ENCODE measurements at regions not wholly inside any gene's neighbourhood (a gene's known extent, or its start where the extent isn't known, plus 50 kb on each side); places are given as distances from the start of the nearest gene placed in this dataset.
"Not testable (repeated sequence)": the region's sequence is repeated elsewhere in the genome, so short reads cannot be mapped to it uniquely, and the experiment has no call there.

DNA sequence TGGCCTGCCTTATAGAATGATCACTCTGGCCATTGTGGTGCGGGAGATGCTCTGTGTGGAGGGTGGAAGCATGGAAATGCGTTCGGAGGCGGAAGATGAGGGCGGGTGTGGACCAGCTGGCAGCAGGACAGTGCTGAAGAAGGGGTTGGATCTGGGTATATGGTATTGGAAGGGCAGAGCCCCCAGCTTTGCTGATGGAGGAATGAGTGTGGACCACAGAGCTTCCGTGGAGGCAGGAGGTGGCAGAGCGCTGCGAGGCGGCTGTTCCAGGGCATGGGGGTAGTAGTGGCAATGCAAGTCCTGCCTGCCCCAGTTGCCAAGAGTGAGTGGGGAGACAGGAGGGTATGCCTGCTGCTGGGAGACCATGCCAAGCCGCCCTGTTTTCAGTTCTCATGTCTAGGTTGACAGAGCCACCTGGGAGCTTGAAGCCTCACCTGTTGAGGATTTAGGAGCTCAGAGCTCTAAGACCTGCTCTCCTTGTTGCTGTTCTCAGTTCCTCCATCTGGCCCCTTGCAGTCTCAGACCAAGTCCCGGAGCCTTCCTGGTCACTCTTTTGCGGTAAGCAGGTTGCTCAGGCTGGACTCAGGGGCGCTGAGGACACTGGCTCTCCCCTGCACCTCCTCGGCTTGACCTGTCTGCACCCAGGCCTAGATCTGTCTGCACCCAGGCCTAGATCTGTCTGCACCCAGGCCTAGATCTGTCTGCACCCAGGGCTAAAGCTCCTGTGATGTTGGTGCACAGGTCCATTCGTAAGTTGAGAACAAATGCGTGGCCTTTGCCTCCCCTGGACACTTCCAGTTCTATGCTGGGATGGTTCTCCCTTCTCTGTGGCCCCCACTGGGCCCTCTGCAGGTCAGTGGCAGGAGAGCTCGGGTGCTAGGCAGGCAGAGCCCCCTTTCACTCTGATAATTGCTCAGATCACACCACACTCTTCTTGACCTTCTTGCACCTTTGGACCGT, 290.5 kb upstream of the HS6ST1 start:
- DNase-seq (ENCODE audit: low spot score): no peak

DNA sequence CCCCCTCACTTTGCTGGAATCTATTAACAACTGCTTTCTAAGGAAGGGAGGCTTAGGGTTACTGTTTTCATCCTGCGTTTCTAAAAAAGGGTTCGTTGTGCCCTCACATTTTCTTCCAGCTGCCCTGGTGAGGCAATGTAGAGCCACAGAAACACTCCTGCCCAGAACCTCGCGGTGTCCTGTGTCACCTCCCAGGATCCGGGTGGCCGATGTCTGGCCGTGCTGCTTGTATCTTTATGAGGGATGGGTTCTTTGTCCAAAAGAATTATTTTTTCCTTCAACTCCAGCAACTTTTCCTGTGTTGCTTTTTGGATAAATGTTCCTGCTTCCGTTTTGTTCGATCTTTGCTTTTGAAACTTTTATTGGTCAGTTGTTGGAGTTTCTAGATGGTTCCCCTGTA, 291.8 kb upstream of the HS6ST1 start:
- DNase-seq (ENCODE audit: low spot score): no peak

DNA sequence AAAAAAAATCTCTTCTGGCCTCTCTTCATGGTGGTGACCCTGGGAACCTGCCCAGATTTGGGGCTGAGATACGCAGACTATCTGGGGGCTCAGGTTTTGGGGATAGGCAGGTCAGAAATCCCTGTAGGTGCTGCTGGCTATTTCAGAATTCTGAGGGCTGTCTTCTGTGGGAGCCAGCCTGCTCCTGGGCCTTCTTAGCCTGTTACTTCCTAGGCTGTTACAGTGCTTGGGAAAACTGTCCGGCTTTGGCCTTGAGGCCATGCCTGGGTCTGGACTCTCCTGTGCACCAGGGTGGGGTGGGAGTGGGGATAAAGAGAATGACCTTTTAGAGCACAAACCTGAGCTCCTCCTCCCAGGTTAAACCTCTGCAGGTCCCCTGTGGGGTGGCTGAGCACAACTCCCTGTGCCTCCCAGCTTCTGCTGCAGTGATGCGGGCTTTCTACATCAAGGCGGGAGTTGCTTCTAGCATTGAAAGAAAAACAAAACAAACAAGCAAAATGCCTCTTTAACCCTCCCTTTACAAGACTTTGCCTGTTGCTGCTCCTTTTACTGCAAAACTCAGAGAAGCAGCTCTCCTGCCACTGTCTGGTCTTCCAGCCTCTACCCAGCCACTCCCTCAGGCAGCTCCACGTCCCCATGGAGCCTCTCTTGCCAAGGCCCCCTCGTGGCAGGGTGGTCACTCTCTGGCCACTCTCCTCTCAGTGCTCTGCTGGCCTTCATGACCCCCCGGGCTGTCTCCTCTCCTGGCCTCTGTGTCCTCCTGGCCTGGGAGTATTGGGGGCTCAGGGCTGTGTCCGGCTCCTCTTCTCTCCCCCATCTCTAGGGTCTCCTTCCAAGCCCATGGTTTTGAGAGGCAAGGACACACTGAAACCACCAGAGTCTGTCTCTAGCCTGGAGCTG, 293.0 kb upstream of the HS6ST1 start:
- DNase-seq (ENCODE audit: low spot score): no peak

DNA sequence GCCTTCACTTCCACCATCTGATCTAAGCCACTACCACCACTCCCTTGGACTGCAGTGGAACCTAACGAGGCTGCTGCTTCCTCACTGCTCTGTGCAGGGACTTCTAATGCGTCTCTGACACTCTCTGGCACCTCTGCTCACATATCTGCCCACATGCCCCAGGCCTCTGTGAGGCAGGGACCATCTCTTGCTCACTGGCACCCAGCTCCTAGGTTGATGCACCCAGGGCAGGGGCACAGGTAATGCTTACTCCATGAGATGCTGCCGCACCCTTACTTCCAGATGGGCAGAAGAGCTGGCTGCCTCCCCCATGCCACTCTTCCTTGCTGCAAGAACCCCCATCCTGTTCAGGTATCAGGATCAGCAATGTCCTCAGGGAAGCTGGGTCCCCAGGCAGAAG, 294.0 kb upstream of the HS6ST1 start:
- DNase-seq (ENCODE audit: low spot score): no peak

DNA sequence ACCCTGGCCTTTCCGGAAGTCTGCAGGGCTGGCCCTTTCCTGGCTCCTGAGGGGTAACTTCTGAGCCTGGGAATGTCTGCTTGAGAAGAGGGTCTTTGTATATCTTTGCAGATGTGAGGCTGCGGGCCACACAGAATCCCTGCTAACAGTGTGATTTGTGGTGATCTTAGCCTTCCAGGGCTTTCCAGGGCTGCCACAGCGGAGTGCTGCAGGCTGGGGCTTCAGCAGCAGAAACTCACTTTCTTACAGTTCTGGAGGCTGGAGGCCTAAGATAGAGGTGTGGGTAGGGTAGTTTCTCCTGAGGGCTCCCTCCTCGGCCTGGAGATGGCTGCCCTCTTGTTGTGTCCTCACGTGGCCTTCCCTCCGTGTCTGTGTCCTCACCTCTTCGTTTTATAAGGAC, 294.7 kb upstream of the HS6ST1 start:
- no peak for DNase-seq (ENCODE audit: low spot score)

DNA sequence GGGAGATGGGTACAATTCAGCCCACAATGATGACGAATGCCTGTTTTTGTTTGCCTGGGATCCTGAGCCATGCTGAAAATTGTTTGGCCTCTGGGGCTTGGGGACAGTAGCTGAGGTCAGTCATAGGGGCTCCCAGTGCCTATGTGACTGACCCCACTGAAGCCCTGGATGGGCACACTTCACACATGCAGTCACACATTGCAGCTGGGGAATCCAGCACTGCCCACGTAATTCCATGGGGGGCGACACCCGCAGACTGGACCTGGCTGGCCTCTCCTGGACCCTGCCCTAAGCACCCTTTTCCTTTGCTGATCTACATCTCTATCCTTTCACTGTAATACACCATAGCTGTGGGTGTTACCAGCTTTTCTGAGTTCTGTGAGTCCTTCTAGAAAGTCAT, 295.2 kb upstream of the HS6ST1 start:
- no peak for DNase-seq (ENCODE audit: low spot score)

DNA sequence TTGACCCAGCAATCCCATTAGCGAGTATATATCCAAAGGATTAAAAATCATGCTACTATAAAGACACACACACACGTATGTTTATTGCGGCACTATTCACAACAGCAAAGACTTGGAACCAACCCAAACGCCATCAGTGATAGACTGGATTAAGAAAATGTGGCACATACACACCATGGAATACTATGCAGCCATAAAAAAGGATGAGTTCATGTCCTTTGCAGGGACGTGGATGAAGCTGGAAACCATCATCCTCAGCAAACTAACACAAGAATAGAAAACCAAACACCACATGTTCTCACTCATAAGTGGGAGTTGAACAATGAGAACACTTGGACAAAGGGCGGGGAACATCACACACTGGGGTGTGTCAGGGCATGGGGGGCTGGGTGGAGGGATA, 296.2 kb upstream of the HS6ST1 start:
- DNase-seq (ENCODE audit: low spot score): not testable (repeated sequence)

DNA sequence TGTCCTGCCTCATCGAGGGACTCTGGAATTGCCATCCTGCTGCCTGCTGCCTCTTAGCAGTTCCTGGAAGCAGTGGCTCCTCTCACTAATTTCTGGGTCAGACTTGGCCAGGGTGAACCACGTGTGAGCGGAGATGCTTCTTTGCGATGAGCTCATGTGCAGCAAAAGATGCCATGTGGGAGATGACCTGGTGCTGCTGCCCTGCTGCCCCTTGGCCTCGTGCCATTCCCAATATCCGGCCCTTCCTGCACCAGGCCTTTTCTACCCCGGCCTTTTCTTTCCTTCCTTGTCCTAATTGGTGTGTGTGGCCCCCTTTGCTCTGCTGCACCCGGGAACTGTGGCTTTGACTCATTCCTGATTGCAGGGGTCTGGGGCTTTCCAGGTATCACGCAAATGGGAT, 296.9 kb upstream of the HS6ST1 start:
- no peak for DNase-seq (ENCODE audit: low spot score)

DNA sequence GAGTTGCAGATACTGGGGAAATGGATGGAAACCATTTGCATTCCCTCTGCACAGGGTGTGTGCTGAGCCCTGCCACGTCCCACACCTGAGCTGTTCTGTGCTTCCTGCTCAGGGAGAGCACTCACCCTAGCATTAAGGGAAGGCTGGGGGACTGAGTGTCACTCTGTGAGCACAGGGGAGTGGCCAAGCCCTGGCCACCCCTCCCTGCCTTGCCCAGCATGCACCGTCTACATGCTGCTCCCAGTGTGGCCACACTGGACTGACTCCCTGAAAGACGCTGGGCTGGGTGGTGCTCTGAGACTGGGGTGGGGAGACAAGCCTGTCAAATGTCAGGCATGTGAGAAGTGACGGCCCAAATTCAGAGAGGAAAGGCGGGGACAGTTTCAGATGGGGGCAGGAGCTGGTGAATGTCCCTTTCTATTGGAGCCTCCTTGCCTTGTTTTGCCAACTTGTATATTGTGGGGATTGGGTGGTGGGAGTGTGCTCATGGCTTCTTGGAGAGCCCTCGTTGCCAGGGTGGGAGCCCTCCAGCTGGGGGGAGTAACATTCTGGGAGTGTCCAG, 298.4 kb upstream of the HS6ST1 start:
- no peak for DNase-seq (ENCODE audit: low spot score)

DNA sequence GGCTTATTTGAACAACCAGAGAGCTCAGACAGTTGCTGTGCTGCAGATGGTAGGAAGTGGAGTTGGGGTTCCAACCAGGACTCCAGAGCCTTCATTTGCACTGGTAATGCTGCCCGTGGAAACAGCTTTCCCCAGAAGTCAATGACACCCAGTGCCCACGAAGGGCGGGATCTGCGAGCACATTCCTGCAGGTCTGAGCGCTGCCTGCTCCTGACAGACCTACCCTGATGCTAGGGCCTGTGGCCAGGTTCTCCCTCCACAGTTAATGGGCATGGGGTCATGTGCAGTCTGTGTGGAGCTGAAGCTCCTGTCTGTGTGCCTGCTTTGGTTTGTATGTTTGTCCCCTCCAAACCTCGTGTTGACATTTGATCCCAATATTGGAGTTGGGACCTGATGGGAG, 299.0 kb upstream of the HS6ST1 start:
- no peak for DNase-seq (ENCODE audit: low spot score)

DNA sequence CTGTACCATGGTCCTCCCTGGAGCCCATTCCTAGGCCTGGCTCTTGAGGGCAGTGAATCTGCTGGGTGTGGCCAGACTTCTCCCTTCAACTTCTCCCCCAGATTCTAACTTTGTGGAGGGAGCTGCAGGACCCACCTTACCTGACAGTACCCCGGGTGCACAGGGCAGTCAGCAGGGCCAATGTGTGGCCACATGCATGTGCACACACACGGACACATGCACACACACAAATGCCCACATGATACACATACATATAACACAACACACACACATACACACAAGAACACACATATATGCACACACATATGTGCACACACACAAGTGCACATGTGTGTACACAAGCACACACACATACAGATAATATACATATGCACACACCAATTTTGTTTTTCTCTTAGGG, 300.0 kb upstream of the HS6ST1 start:
- DNase-seq (ENCODE audit: low spot score): no peak

DNA sequence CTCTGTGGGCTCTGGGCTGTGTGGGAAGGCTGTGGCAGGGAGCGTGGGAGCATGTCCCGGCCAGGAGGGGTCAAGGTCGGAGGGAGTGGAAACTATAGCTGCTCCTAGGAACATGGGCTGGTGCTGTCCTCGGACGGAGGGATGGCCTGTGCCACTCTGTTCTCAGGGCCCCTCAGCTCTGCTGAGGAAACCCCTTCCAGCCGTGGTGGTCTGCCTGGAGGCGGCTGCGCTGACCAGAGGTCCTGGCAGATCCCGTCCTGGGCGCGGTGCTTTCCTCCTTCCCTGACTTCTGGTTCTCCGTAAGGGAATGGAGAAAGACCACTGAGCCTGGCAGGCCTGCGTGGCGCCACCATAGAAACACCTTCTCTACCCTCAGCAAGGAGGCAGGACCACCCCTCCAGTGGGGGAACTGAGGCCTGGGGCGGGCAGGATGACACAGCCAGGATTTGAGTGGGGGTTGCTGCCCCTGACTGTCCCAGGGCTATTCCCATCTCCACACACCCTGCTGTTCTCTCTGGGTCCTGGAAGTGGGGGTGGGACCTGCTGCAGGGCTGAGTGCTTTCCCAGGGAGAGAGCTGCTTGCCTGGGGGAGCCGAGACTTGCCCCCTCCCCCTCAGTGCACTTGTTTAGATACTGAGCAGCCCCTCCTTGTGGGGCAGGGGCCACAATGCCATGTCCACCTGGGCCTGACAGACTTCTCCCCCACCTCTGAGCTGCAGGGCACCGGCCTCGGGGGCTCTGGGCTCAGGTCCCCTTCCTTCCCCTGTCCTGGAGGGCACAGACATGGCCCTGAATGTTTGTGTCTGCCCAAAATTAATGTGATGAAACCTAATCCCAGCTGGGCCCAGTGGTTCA, 301.0 kb upstream of the HS6ST1 start:
- DNase-seq (ENCODE audit: low spot score): no peak

DNA sequence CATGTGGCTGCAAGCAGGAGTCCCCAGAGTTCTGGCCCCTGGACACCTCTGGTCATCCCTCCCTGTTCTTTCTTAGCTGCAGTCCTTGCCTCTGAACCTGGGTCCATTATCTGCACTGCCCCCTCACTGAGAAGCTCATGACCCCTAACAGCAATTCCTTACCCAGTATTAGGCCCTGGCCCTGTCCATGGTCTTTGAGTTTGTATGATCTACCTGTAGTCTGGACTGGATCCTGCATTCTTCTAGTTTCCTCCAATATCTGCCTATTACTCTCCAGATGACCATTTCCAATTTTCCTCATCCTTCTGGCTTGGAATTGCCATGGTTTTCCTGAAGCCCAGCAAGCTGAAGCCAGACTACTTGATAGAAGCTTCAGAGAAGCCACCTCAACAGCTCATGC, 302.4 kb upstream of the HS6ST1 start:
- DNase-seq (ENCODE audit: low spot score): no peak

DNA sequence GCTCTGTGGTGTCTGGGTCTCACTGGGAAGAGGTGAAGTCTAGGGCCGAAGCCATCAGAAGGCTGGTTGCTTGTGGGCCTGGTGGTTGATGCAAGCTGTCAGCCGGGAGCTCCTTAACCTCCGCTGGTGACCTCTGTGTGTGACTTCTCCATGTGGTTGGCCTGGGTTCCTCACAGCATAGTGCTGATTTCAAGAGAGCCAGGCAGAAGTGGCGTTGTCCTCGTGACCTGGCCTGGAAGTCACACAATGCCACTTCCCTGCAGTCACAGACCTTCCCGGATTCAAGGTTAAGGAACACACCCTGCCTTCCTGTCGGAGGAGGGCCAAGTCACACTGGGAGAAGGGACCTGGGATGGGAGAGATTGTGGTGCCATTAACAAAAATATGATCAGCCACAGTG, 303.7 kb upstream of the HS6ST1 start:
- no peak for DNase-seq (ENCODE audit: low spot score)

DNA sequence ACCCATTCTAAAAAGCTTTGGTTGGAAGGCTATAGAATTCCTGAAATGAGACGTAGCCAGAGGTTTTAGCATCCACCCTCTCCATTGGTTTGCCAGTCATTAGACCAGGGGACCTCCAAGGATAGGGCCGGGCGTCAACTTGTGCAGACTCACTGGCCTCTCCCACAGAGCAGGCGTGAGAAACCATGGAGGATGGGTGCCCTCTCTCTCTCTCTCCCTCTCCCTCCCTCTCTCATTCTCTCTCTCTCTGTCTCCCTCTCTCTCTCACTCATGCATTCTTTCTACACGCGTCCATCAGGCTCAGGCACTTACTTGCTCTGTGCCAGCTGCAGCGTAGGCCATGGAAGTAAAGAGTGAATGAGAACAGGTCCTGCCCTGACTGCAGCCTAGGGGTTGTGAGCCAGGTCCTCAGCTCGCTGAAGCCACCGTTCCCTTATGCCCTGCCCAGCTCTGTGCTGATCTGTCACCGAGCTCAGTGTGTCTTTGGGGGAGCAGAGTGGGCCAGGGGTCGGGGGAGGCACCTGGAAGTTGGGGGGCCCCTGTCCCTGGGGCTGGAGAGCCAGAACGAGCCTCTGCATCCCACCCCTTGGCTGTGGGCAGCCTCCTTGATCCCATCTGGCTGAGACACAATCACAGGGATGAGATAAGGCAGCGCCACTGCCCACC, 304.4 kb upstream of the HS6ST1 start:
- no peak for DNase-seq (ENCODE audit: low spot score)

DNA sequence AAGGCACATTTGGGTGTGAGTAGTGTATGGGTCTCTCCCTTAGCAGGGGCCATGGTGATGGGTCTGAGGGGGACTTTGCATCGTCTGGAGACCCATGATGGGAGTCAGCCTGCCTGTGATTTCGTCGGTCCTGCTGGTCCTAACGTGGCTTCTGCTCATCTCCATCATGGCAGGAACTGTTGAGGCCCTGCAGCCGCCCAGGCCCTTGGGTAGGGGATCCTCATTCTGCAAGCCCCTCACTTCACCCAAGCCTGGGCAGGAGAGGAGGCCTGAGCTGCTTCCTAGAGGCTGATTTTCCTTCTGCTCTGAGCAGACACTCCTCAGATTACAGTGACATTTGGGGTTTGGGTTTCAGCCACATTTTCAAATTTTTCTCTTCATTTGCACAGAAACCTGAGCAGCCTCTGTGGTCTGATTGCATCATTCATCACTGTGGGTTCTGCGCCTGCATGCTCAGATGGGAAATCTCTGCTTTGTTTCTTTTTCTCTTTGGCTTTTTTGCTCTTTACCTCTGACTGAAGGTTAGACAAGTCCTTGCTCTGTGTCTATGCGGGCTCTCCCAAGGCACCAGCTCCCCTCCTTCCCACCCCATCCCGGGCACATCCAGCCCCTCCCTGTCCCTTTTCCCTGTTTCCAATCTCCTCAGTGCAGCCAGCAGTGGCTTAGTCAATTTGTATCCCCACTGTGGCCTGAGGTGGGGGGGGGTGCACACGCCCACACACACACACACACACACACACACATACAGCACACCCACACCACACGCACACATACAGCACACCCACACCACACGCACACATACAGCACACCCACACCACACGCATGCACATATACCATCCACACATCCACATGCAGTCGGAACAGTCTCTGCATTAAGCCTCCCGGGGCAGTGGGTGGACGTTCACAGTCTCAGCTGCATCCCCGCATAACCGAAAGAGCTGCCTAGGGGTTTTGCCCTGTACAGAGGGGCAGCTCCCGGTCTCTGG, 305.4 kb upstream of the HS6ST1 start:
- DNase-seq (ENCODE audit: low spot score): no peak

DNA sequence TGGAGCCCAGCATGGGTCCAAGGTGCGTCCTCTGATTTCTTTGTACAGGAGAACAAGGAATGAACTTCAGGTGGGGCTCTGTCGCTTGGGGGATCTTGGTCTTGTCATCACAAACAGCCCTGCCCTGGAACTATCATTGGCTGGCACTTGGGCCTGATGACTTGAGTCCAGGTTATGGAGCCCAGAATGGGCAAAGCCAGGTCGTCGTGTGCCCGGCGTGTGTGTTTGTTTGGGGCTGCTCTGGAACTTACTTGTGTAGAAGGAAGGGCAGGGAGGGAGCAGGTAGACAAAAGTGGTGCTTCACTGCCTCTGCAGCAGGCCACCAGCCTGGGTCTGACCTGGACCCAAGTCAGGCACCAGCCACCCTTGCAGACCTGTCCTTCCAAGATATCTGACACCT, 306.3 kb upstream of the HS6ST1 start:
- DNase-seq (ENCODE audit: low spot score): no peak

DNA sequence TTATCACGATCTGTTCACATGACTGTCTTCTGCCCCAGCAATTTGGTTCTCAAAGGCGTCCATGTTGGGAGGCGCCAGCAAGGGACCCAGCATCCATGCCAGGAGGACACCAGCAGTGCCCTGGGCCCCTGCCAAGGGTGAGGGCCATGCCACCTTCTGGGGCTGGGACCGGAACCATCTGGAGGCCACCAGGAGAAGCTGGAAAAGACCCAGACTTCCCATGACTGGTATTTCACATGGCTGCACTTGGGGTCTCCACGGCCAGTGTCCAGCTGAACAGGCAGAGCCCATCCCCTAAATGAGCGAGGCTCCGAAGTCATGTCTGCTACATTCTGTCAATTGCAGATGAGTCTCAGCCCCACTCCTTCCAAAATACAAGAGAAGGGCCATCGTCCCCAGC, 306.8 kb upstream of the HS6ST1 start:
- DNase-seq (ENCODE audit: low spot score): no peak

DNA sequence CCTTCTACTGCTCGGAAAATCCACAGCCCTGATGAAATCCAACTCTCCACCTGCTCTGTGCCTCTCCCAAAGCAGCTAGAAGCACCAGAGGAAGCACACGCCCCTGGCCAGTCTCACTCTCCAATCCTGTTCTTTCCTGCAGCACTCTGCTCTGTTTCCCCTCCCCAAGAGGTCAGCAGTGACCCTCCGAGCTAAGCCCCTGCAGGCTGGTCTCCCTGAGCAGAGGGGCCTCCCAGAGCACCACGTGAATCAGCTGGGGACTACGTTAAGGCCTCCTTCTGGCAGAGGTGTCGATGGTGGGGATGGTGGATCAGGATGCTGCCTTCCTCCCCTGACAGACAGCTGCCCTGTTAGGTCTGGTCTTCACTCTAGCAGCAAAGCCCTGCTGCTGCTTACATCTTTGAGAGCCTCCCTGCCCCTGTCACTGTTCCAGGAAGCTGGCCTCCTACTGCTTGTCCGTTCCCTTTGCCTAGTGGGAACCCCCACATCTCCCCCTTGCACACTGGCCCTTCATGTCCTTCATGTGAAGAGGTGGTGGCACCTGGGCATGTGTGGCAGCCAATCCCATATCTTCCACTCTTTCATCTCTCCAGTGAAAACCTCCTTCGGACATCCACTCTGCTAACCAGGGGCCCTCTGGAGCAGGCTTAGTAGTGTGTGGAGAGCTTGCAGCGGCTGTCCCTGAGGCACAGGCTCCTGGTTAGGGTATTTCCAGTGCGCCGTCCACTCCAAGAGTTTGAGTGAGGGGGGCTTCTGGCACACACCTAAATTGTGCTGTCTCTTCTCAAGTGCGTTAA, 307.5 kb upstream of the HS6ST1 start:
- DNase-seq (ENCODE audit: low spot score): no peak
